Stomach smooth muscle (tissue), 2 donors: ENCODE measurements at regions not wholly inside any gene's neighbourhood (a gene's known extent, or its start where the extent isn't known, plus 50 kb on each side); places are given as distances from the start of the nearest gene placed in this dataset.

Experiments used
- H3K27ac ChIP-seq: one replicate; pipeline ENCODE4 v1.7.0; 2013; ENCODE audit warnings: mild to moderate bottlenecking, low read length, inconsistent platforms
- H3K27me3 ChIP-seq, 2 donors: one replicate each; pipeline ENCODE4 v1.7.0; 2013; ENCODE audit warnings: low read length in 2 of 2; ENCODE audit not compliant: insufficient read depth in 2 of 2, control insufficient read depth in 1 of 2
- H3K36me3 ChIP-seq, 2 donors: one replicate each; pipeline ENCODE4 v1.7.0; 2013; ENCODE audit warnings: low read length in 2 of 2; ENCODE audit not compliant: control insufficient read depth in 2 of 2, insufficient read depth in 2 of 2
- H3K4me1 ChIP-seq: one replicate; pipeline ENCODE4 v1.7.0; 2013; ENCODE audit warnings: low read length; ENCODE audit not compliant: control insufficient read depth, insufficient read depth
- H3K4me3 ChIP-seq, 2 donors: one replicate each; pipeline ENCODE4 v1.7.0; 2013; ENCODE audit warnings: low read length in 2 of 2
- H3K9ac ChIP-seq, 2 donors: one replicate each; pipeline ENCODE4 v1.7.0; 2013; ENCODE audit warnings: low read length in 2 of 2, mild to moderate bottlenecking in 1 of 2
- H3K9me3 ChIP-seq, 2 donors: one replicate each; pipeline ENCODE4 v1.7.0; 2013; ENCODE audit warnings: low read length in 2 of 2; ENCODE audit not compliant: control insufficient read depth in 2 of 2
- donor health status: healthy.
- donor health status: Pancreatic carcinoma.

DNA sequence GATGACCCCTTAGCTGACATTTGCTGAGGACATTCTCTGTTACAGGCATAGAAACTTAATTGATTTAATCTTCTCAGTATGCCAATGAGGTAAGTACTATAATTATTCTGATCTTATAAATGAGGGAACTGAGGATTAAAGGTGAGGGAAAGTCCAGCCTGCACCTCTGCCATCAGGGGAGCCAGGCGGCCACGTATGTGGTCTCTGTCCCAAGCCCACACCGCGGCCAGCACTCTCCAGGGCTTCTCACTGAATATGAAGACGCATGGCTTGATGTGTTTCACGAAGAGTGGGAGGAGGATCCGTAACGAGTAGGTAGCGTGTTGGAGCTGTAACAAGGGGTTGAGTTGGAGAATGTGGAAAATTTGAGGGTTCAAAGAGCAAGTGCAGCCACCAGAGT lies 154.4 kb downstream of the TMEM18 start:
- Histone ChIP-seq H3K27ac (no peak overlapping the region), H3K9me3 (no peaks in the 10 kb centered on the region), H3K27me3 (peaks cover 0 to 2% of the 10 kb centered on the region in 2 donors), H3K36me3 (no peaks in the 10 kb centered on the region), H3K4me1 (no peaks in the 10 kb centered on the region), H3K4me3 (no peak overlapping the region), H3K9ac (no peak overlapping the region)

DNA sequence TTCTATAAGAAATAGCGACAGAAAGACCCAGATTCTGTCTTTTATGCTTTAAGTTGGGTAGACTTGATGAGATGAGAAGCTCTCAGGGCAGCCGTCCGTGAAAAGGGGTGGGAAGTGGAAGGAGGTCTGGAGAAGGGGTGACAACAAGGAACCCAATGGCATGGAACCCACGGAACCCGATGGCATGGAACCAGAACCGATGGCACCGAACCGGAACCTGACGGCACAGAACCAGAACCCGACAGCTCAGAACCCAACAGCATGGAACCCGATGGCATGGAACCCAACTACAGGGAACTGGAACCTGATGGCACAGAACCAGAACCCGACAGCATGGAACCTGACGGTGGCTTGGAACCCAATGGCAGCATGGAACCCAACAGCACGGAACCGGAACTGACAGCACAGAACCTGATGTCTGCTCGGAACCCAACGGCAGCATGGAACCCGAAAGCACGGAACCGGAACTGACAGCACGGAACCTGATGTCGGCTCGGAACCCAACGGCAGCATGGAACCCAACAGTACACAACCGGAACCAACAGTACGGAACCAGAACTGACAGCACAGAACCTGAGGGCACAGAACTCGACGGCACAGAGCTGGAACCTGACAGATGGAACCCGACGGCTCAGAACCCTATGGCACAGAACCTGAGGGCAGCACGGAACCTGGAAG lies 155.2 kb downstream of the TMEM18 start:
- Histone ChIP-seq H3K27ac (no peak overlapping the region), H3K27me3 (peaks cover 0 to 2% of the 10 kb centered on the region in 2 donors), H3K4me1 (no peaks in the 10 kb centered on the region)

GRCh38 chr2:520663-521340 lies 156.4 kb downstream of the TMEM18 start:
- no peaks in the 10 kb centered on the region for H3K4me1 ChIP-seq
- H3K27ac ChIP-seq = no peak overlapping the region
- H3K9me3 ChIP-seq = no peaks in the 10 kb centered on the region
- H3K27me3 ChIP-seq = no peaks in the 10 kb centered on the region
- H3K4me3 ChIP-seq = no peak overlapping the region
- H3K9ac ChIP-seq = no peak overlapping the region
- H3K36me3 ChIP-seq = no peaks in the 10 kb centered on the region

More for the DNA sequence above, 155.2 kb downstream of the TMEM18 start:
- Histone ChIP-seq H3K9me3 (no peaks in the 10 kb centered on the region), H3K4me3 (no peak overlapping the region), H3K9ac (no peak overlapping the region), H3K36me3 (no peaks in the 10 kb centered on the region)

- H3K9me3 ChIP-seq = no peaks in the 10 kb centered on the region
- no peaks in the 10 kb centered on the region for H3K4me1 ChIP-seq
- H3K27ac ChIP-seq = no peak overlapping the region
- H3K4me3 ChIP-seq = no peak overlapping the region
- no peak overlapping the region for H3K9ac ChIP-seq
- H3K36me3 ChIP-seq = no peaks in the 10 kb centered on the region
- H3K27me3 ChIP-seq = no peaks in the 10 kb centered on the region
Observed at GRCh38 chr2:516944-517343, 160.3 kb downstream of the TMEM18 start.

DNA sequence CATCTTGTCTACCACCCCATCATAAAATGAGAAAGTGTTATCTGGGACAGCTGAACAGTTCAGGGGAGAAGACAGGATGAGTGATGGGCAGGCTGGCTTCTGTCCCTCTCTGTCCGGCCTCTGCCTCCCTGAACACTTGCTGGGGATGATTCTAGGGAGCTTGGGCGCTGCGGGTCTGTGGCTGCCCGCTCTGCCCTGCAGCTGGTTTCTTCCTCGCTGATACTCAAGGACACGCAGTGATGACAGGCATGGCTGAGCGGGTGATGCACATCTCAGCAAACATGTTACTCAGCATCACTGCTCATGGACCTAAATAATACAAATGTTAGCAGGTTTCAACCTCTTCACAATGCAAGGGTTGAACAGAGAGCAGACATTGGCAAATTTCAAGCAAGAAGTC lies 161.1 kb downstream of the TMEM18 start:
- Histone ChIP-seq H3K27ac (no peak overlapping the region), H3K9me3 (no peaks in the 10 kb centered on the region), H3K36me3 (no peaks in the 10 kb centered on the region), H3K4me1 (no peaks in the 10 kb centered on the region), H3K9ac (no peak overlapping the region), H3K4me3 (no peak overlapping the region), H3K27me3 (no peaks in the 10 kb centered on the region)

DNA sequence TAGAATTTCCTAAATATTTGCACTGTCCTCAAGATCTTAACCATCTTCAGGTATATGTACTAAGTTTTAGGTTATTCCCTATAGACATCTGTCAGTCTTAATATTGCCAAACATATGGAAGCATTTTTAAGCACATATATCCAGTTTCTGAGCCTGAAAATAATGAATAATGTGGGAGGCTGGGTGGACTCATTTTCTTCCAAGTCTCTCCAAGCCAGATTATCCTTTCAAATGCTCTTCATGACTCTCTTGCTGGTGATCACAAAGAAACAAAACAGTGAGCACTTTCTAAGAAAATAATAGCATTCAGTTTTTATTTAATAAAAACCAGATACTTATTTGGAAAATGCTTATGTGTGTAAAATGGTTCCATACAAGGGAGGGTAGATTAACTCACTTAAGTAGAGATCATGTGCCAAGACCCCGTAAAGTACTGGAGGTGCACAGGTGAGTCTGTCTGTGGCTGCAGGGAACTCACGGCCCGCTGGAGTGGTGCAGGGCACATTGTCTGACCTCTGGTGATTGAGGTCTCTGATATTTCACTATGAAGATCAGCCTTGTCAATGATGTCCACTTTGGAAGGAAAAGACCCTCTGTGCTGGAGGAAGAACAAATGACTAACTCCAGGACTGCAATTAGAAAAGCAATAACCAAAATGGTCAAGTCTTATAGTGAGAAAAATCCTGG lies 161.6 kb downstream of the TMEM18 start:
- H3K4me1 ChIP-seq = no peaks in the 10 kb centered on the region
- H3K27me3 ChIP-seq = no peaks in the 10 kb centered on the region
- H3K9ac ChIP-seq = no peak overlapping the region
- H3K36me3 ChIP-seq = no peaks in the 10 kb centered on the region
- no peak overlapping the region for H3K4me3 ChIP-seq
- no peaks in the 10 kb centered on the region for H3K9me3 ChIP-seq
- no peak overlapping the region for H3K27ac ChIP-seq

- no peaks in the 10 kb centered on the region for H3K36me3 ChIP-seq
- no peaks in the 10 kb centered on the region for H3K27me3 ChIP-seq
- no peak overlapping the region for H3K4me3 ChIP-seq
- no peaks in the 10 kb centered on the region for H3K4me1 ChIP-seq
- H3K9me3 ChIP-seq = peaks cover 0 to 6% of the 10 kb centered on the region in 2 donors
- H3K27ac ChIP-seq = no peak overlapping the region
- no peak overlapping the region for H3K9ac ChIP-seq
Observed at GRCh38 chr2:513981-514706, 163.1 kb downstream of the TMEM18 start.

- Histone ChIP-seq H3K4me1 (no peaks in the 10 kb centered on the region), H3K27ac (no peak overlapping the region), H3K36me3 (no peaks in the 10 kb centered on the region), H3K27me3 (no peaks in the 10 kb centered on the region), H3K9ac (no peak overlapping the region), H3K9me3 (peaks cover 0 to 7% of the 10 kb centered on the region in 2 donors), H3K4me3 (no peak overlapping the region)
Observed at GRCh38 chr2:510839-511238, 166.4 kb downstream of the TMEM18 start.

DNA sequence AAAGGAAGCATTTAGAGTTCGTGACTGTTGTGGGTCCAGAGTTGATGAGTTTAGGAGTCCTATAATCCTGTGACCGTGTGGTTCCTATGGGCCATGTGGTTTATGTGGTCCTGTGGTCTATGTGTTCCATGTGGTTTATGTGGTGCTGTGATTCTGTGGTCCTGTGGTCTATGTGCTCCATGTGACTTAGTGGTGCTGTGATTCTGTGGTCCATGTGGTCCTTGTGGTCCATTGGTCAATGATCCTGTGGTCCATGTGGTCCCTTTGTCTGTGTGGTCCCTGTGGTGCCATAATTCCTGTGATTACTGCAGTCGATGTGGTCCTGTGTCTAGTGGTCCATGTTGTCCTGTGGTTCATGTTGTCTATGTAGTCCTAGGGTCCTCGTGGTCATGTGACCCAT lies 167.3 kb downstream of the TMEM18 start:
- H3K36me3 ChIP-seq = no peaks in the 10 kb centered on the region
- no peaks in the 10 kb centered on the region for H3K4me1 ChIP-seq
- peaks cover 0 to 7% of the 10 kb centered on the region in 2 donors for H3K9me3 ChIP-seq
- H3K27ac ChIP-seq = no peak overlapping the region
- H3K27me3 ChIP-seq = no peaks in the 10 kb centered on the region
- no peak overlapping the region for H3K9ac ChIP-seq
- no peak overlapping the region for H3K4me3 ChIP-seq

- H3K4me3 ChIP-seq = no peak overlapping the region
- no peaks in the 10 kb centered on the region for H3K36me3 ChIP-seq
- peaks cover 0 to 7% of the 10 kb centered on the region in 2 donors for H3K9me3 ChIP-seq
- H3K27ac ChIP-seq = no peak overlapping the region
- H3K27me3 ChIP-seq = no peaks in the 10 kb centered on the region
- no peaks in the 10 kb centered on the region for H3K4me1 ChIP-seq
- no peak overlapping the region for H3K9ac ChIP-seq
Observed at GRCh38 chr2:508121-508520, 169.1 kb downstream of the TMEM18 start.
